ENCODE measurements at regions not wholly inside any gene's neighbourhood (a gene's known extent, or its start where the extent isn't known, plus 50 kb on each side); places are given as distances from the start of the nearest gene placed in this dataset.

- H3K36me3 ChIP-seq (ENCODE audit: low read depth, missing control alignments), result no peaks in the 10 kb centered on the region
- TF ChIP-seq CTCF (IDR thresholded peaks at IDR 0.05) (no peak), POLR2A (IDR thresholded peaks at IDR 0.05) (no peak)
- no peaks in the 10 kb centered on the region for H3K27me3 ChIP-seq
- intact Hi-C loops (cut with DNase I; ENCODE audit: low total_unique reads), result no loop called here
- H3K4me3 ChIP-seq, result no peak overlapping the region
- H3K27ac ChIP-seq, result no peak overlapping the region
- no peak for DNase-seq
- no peaks in the 10 kb centered on the region for H3K4me1 ChIP-seq
- H3K9me3 ChIP-seq, result no peaks in the 10 kb centered on the region
- WGBS, 2 donors, result 80% methylated on average over 3 of the region's 3 CpGs
These were observed 64.5 kb downstream of the TUSC1 start for GRCh38 chr9:25613709-25614108.

DNA sequence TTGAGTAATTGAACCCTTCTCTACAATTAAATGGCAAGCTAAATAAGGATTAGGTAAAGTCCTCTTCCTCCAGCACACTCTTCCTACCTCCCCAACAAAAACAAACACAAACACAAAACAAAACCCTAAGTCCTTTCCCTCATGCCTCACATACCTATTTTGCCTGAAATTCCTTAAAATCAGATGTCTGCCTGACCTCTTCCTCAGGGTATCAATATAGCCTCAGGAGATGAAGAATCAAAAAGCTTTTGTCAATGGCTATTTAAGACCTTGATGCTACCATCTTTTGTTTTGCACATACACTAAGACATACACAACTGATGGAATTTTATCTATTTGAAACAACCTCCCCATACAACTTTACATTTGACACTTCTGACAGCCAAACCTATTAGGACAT is 75.1 kb downstream of the TUSC1 start:
- Histone ChIP-seq H3K4me1 (no peaks in the 10 kb centered on the region), H3K27me3 (peaks cover under 1% of the 10 kb centered on the region), H3K9me3 (no peaks in the 10 kb centered on the region), H3K36me3 (ENCODE audit: low read depth, missing control alignments) (no peaks in the 10 kb centered on the region), H3K27ac (no peak overlapping the region), H3K4me3 (no peak overlapping the region)
- intact Hi-C loops (cut with DNase I; ENCODE audit: low total_unique reads), result no loop called here
- DNase-seq, result no peak
- TF ChIP-seq CTCF (IDR thresholded peaks at IDR 0.05) (no peak), POLR2A (IDR thresholded peaks at IDR 0.05) (no peak)

DNA sequence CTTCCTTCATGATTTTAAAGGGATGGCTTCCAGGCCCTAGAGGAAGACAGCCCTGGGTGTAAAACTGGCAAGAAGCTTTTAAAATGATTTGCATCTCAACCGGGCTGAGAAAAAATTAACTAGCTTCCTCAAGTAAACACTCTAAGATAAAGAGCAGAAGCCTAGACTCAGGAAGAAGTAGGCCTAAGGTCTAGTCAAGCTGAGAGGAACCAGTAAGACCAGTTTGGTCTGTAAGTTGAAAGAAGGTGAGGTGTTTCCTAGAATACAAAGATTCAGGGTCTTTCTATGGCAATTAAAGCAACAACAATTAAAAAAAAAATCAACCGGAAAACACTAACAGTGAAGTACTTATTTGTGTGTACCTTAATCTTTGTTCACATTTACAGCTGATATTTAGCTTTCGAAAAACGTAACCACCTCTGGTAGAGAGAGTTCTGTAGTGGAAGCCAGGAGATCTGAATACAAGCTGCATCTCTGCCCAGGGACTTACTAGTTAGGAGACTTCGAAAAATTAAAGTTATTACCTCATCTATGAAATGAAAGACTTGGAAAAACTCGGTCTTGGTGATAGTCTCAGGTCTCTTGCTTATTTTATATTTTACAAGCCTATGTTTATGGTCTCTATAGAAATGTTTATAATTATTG is 75.7 kb downstream of the TUSC1 start:
- intact Hi-C loops (cut with DNase I; ENCODE audit: low total_unique reads), result no loop called here
- TF ChIP-seq CTCF (IDR thresholded peaks at IDR 0.05) (no peak), POLR2A (IDR thresholded peaks at IDR 0.05) (no peak)
- no peaks in the 10 kb centered on the region for H3K4me1 ChIP-seq
- no peak overlapping the region for H3K27ac ChIP-seq
- H3K4me3 ChIP-seq, result no peak overlapping the region
- peaks cover 4% of the 10 kb centered on the region for H3K27me3 ChIP-seq
- DNase-seq, result no peak
- no peaks in the 10 kb centered on the region for H3K36me3 ChIP-seq (ENCODE audit: low read depth, missing control alignments)
- H3K9me3 ChIP-seq, result no peaks in the 10 kb centered on the region
- WGBS, 2 donors, result 75 to 78% methylated on average over 6 of the region's 6 CpGs

DNA sequence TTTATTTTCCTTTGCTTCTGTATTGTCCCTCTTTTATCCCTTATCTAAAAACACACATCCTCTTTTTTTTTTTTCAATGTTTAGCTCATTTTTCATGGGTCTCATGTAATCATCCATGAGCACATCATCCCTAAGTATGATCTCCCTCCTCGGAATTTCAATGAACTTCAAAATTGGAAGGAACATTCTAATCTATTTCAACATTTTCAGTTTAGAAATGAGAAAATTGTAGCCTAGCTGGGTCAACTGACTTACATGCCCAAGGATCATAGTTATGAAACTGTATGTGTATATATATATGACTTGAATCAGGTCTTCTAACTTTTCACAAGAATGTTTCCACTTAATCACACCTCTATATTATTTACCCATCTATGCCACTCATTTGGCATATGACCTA is 77.7 kb downstream of the TUSC1 start:
- intact Hi-C loops (cut with DNase I; ENCODE audit: low total_unique reads), result no loop called here

More for the DNA sequence above, 77.7 kb downstream of the TUSC1 start:
- H3K27me3 ChIP-seq, result peaks cover 4% of the 10 kb centered on the region
- TF ChIP-seq CTCF (IDR thresholded peaks at IDR 0.05), result no peak
- TF ChIP-seq POLR2A (IDR thresholded peaks at IDR 0.05), result no peak
- no peaks in the 10 kb centered on the region for H3K36me3 ChIP-seq (ENCODE audit: low read depth, missing control alignments)
- no peak overlapping the region for H3K4me3 ChIP-seq
- DNase-seq, result no peak
- 73 to 79% methylated on average over 1 of the region's 1 CpG for WGBS, 2 donors
- H3K4me1 ChIP-seq, result no peaks in the 10 kb centered on the region
- H3K27ac ChIP-seq, result no peak overlapping the region
- H3K9me3 ChIP-seq, result no peaks in the 10 kb centered on the region
